ENCODE measurements at regions not wholly inside any gene's neighbourhood (a gene's known extent, or its start where the extent isn't known, plus 50 kb on each side); places are given as distances from the start of the nearest gene placed in this dataset.

DNA sequence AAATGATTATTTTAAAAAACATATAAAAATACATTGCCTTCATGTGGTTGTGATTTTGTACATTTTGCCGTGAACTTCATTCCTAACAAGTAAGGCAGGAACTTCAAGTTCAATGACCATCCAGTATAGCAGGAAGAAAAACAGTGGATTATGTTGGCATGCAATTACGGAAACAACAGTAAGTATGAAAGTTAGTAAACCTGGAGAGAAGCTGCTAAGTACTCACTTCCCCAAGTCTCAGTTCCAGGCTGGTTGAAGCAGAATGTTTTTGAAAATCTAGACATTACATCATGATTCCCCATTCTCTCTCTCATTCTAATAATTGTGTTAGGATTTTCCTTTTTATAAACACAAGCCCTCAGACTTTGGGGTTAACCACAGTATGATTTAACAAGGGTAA lies 987.1 kb upstream of the KLHL29 start:
- Histone ChIP-seq H3K9me3 (ENCODE audit: control insufficient read depth, insufficient read depth, low read depth, low read length) (no peaks in the 10 kb centered on the region), H3K27me3 (ENCODE audit: control insufficient read depth, insufficient read depth, low read length) (no peaks in the 10 kb centered on the region), H3K27ac (ENCODE audit: low read length) (no peak overlapping the region), H3K36me3 (ENCODE audit: control insufficient read depth, insufficient read depth, low read length) (no peaks in the 10 kb centered on the region), H3K4me1 (ENCODE audit: control insufficient read depth, insufficient read depth, low read length) (no peaks in the 10 kb centered on the region), H3K4me3 (ENCODE audit: low read depth in 2 of 2, low read length in 2 of 2) (no peak overlapping the region)
- no TSS peak for BruUV-seq (replicated peaks)
- ATAC-seq (no peak), DNase-seq (ENCODE audit: low read depth, low spot score) (no peak)
- ChIA-PET POLR2A (no interaction called here), CTCF (no interaction called here)
- in situ Hi-C loops (cut with HindIII; ENCODE audit: low pct_unique_long_range_greater_than_20kb, low sequenced_read_pairs): no loop called here
- intact Hi-C loops (cut with micrococcal nuclease; ENCODE audit: unreplicated experiment): no loop called here
- no peak for TF ChIP-seq TCF7L2 (IDR thresholded peaks at IDR 0.05; ENCODE audit: low read depth, low read length)
- TF ChIP-seq, protein P1, sequence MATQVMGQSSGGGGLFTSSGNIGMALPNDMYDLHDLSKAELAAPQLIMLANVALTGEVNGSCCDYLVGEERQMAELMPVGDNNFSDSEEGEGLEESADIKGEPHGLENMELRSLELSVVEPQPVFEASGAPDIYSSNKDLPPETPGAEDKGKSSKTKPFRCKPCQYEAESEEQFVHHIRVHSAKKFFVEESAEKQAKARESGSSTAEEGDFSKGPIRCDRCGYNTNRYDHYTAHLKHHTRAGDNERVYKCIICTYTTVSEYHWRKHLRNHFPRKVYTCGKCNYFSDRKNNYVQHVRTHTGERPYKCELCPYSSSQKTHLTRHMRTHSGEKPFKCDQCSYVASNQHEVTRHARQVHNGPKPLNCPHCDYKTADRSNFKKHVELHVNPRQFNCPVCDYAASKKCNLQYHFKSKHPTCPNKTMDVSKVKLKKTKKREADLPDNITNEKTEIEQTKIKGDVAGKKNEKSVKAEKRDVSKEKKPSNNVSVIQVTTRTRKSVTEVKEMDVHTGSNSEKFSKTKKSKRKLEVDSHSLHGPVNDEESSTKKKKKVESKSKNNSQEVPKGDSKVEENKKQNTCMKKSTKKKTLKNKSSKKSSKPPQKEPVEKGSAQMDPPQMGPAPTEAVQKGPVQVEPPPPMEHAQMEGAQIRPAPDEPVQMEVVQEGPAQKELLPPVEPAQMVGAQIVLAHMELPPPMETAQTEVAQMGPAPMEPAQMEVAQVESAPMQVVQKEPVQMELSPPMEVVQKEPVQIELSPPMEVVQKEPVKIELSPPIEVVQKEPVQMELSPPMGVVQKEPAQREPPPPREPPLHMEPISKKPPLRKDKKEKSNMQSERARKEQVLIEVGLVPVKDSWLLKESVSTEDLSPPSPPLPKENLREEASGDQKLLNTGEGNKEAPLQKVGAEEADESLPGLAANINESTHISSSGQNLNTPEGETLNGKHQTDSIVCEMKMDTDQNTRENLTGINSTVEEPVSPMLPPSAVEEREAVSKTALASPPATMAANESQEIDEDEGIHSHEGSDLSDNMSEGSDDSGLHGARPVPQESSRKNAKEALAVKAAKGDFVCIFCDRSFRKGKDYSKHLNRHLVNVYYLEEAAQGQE (IDR thresholded peaks at IDR 0.05; ENCODE audit: insufficient read depth in 1 of 2, low read depth in 2 of 2, low read length in 1 of 2): no peak
- no peak for TF ChIP-seq SIN3A (IDR thresholded peaks at IDR 0.05; ENCODE audit: borderline replicate concordance, insufficient read depth, low read depth, low read length)
- no peak for TF ChIP-seq POLR2AphosphoS5 (IDR thresholded peaks at IDR 0.05; ENCODE audit: low read depth, low read length)
- TF ChIP-seq, protein P2, sequence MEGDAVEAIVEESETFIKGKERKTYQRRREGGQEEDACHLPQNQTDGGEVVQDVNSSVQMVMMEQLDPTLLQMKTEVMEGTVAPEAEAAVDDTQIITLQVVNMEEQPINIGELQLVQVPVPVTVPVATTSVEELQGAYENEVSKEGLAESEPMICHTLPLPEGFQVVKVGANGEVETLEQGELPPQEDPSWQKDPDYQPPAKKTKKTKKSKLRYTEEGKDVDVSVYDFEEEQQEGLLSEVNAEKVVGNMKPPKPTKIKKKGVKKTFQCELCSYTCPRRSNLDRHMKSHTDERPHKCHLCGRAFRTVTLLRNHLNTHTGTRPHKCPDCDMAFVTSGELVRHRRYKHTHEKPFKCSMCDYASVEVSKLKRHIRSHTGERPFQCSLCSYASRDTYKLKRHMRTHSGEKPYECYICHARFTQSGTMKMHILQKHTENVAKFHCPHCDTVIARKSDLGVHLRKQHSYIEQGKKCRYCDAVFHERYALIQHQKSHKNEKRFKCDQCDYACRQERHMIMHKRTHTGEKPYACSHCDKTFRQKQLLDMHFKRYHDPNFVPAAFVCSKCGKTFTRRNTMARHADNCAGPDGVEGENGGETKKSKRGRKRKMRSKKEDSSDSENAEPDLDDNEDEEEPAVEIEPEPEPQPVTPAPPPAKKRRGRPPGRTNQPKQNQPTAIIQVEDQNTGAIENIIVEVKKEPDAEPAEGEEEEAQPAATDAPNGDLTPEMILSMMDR (IDR thresholded peaks at IDR 0.05): no peak

DNA sequence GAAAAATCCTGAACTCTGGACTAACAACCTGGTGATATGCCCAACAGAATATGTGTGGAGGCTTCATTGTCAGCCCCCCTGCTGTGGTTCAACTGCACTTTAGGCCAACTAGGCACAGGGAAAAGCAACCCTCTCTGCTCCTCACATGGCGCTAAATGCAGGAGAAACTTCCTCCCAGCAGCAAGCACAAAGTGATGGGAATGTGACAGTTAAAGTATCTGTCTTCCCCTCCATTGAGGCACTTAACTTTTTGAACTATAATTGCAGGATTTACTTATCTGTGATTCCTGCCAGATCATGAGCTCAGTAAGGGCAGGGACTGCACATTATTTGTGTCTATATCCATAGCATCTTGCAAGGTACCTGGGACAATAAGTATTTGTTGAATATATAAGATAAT lies 981.2 kb upstream of the KLHL29 start:
- TF ChIP-seq, protein P2 (IDR thresholded peaks at IDR 0.05): no peak
- TF ChIP-seq TCF7L2 (IDR thresholded peaks at IDR 0.05; ENCODE audit: low read depth, low read length): no peak
- no peak for TF ChIP-seq POLR2AphosphoS5 (IDR thresholded peaks at IDR 0.05; ENCODE audit: low read depth, low read length)
- TF ChIP-seq SIN3A (IDR thresholded peaks at IDR 0.05; ENCODE audit: borderline replicate concordance, insufficient read depth, low read depth, low read length): no peak
- TF ChIP-seq, protein P1 (IDR thresholded peaks at IDR 0.05; ENCODE audit: insufficient read depth in 1 of 2, low read depth in 2 of 2, low read length in 1 of 2): no peak
- H3K36me3 ChIP-seq (ENCODE audit: control insufficient read depth, insufficient read depth, low read length): no peaks in the 10 kb centered on the region
- no peak for DNase-seq (ENCODE audit: low read depth, low spot score)
- no TSS peak for BruUV-seq (replicated peaks)
- H3K9me3 ChIP-seq (ENCODE audit: control insufficient read depth, insufficient read depth, low read depth, low read length): no peaks in the 10 kb centered on the region
- intact Hi-C loops (cut with micrococcal nuclease; ENCODE audit: unreplicated experiment): no loop called here
- H3K27ac ChIP-seq (ENCODE audit: low read length): no peak overlapping the region
- H3K27me3 ChIP-seq (ENCODE audit: control insufficient read depth, insufficient read depth, low read length): no peaks in the 10 kb centered on the region
- no peaks in the 10 kb centered on the region for H3K4me1 ChIP-seq (ENCODE audit: control insufficient read depth, insufficient read depth, low read length)
- POLR2A ChIA-PET: no interaction called here
- CTCF ChIA-PET: no interaction called here
- in situ Hi-C loops (cut with HindIII; ENCODE audit: low pct_unique_long_range_greater_than_20kb, low sequenced_read_pairs): no loop called here
- no peak for ATAC-seq
- no peak overlapping the region for H3K4me3 ChIP-seq (ENCODE audit: low read depth in 2 of 2, low read length in 2 of 2)

All from Panc1 (cell line).